ENCODE measurements at regions not wholly inside any gene's neighbourhood (a gene's known extent, or its start where the extent isn't known, plus 50 kb on each side); places are given as distances from the start of the nearest gene placed in this dataset.

- TF ChIP-seq SMAD4 (CRISPR knock-in tag; IDR thresholded peaks at IDR 0.05) = no peak
- no peak for TF ChIP-seq HMGA2 (CRISPR knock-in tag; IDR thresholded peaks at IDR 0.05)
- TF ChIP-seq ZNF263 (CRISPR knock-in tag; IDR thresholded peaks at IDR 0.05; ENCODE audit: low read depth) = no peak
- no peak for TF ChIP-seq ZNF281 (CRISPR knock-in tag; IDR thresholded peaks at IDR 0.05)
- no peak for TF ChIP-seq MLX (CRISPR knock-in tag; IDR thresholded peaks at IDR 0.05)
- TF ChIP-seq TCF7 (CRISPR knock-in tag; IDR thresholded peaks at IDR 0.05; ENCODE audit: low read depth) = no peak
- no peak for TF ChIP-seq MAX (CRISPR knock-in tag; IDR thresholded peaks at IDR 0.05)
- no peak for TF ChIP-seq ZNF396 (CRISPR knock-in tag; IDR thresholded peaks at IDR 0.05; ENCODE audit: borderline replicate concordance)
Observed at GRCh38 chr17:71176928-71177443, 943.8 kb upstream of the SOX9 start (continued).

GRCh38 chr17:71180801-71181385 is 939.9 kb upstream of the SOX9 start:
- no peaks in the 10 kb centered on the region for H3K36me3 Mint-ChIP-seq
- no peaks in the 10 kb centered on the region for H3K9me3 Mint-ChIP-seq
- no peak overlapping the region for H3K4me3 Mint-ChIP-seq
- ATAC-seq (no peak), DNase-seq (ENCODE audit: low spot score) (no peak)
- no peaks in the 10 kb centered on the region for H3K4me1 Mint-ChIP-seq
- no peak for TF ChIP-seq ATF2 (CRISPR knock-in tag; IDR thresholded peaks at IDR 0.05; ENCODE audit: borderline replicate concordance, low read depth)
- TF ChIP-seq JUN (CRISPR knock-in tag; IDR thresholded peaks at IDR 0.05) = no peak
- TF ChIP-seq PRRX2 (CRISPR knock-in tag; IDR thresholded peaks at IDR 0.05) = no peak
- ChIA-PET POLR2A (no interaction called here), CTCF (no interaction called here)
- H3K27me3 Mint-ChIP-seq (ENCODE audit: low read depth) = no peaks in the 10 kb centered on the region
- no peak overlapping the region for H3K27ac Mint-ChIP-seq

GRCh38 chr17:71183066-71183660 is 937.7 kb upstream of the SOX9 start:
- no peak overlapping the region for H3K4me3 Mint-ChIP-seq
- no peak for ATAC-seq
- POLR2A ChIA-PET = no interaction called here

GRCh38 chr17:71184716-71185115 is 936.1 kb upstream of the SOX9 start:
- no peak for DNase-seq (ENCODE audit: low spot score)
- CTCF ChIA-PET = no interaction called here
- no peaks in the 10 kb centered on the region; the same call in 1 of the 2 replicates for H3K27me3 Mint-ChIP-seq (ENCODE audit: low read depth)
- no peaks in the 10 kb centered on the region for H3K9me3 Mint-ChIP-seq
- POLR2A ChIA-PET = interaction anchor here (0.6 kb wide), 1 partner anchor 1210 kb away, joined by 7 read pairs; no protein-coding TSS in a partner anchor
- no peak for ATAC-seq
- H3K4me3 Mint-ChIP-seq = no peak overlapping the region
- H3K27ac Mint-ChIP-seq = no peak overlapping the region
- no peaks in the 10 kb centered on the region for H3K4me1 Mint-ChIP-seq
- H3K36me3 Mint-ChIP-seq = no peaks in the 10 kb centered on the region
- TF ChIP-seq CREB1 (CRISPR knock-in tag; IDR thresholded peaks at IDR 0.05) (no peak), FOXP1 (CRISPR knock-in tag; IDR thresholded peaks at IDR 0.05; ENCODE audit: borderline replicate concordance) (no peak), ESRRA (CRISPR knock-in tag; IDR thresholded peaks at IDR 0.05; ENCODE audit: borderline replicate concordance) (no peak), ZBTB21 (CRISPR knock-in tag; IDR thresholded peaks at IDR 0.05; ENCODE audit: borderline replicate concordance) (no peak), MLX (CRISPR knock-in tag; IDR thresholded peaks at IDR 0.05) (no peak), AFF4 (CRISPR knock-in tag; IDR thresholded peaks at IDR 0.05; ENCODE audit: borderline replicate concordance) (no peak), HMGA2 (CRISPR knock-in tag; IDR thresholded peaks at IDR 0.05) (no peak), RELA (CRISPR knock-in tag; IDR thresholded peaks at IDR 0.05; ENCODE audit: borderline replicate concordance) (no peak), MAX (CRISPR knock-in tag; IDR thresholded peaks at IDR 0.05) (no peak)

More at GRCh38 chr17:71183066-71183660, 937.7 kb upstream of the SOX9 start:
- no peaks in the 10 kb centered on the region for H3K9me3 Mint-ChIP-seq
- H3K27me3 Mint-ChIP-seq (ENCODE audit: low read depth) = no peaks in the 10 kb centered on the region
- no peaks in the 10 kb centered on the region for H3K36me3 Mint-ChIP-seq
- DNase-seq (ENCODE audit: low spot score) = no peak
- CTCF ChIA-PET = no interaction called here
- no peaks in the 10 kb centered on the region for H3K4me1 Mint-ChIP-seq
- TF ChIP-seq SOX15 (CRISPR knock-in tag; IDR thresholded peaks at IDR 0.05) = no peak
- TF ChIP-seq ZNF232 (CRISPR knock-in tag; IDR thresholded peaks at IDR 0.05) = no peak
- H3K27ac Mint-ChIP-seq = no peak overlapping the region
